HUES48 (cell line): ENCODE measurements at regions not wholly inside any gene's neighbourhood (a gene's known extent, or its start where the extent isn't known, plus 50 kb on each side); places are given as distances from the start of the nearest gene placed in this dataset.
"Not testable (repeated sequence)": the region's sequence is repeated elsewhere in the genome, so short reads cannot be mapped to it uniquely, and the experiment has no call there.

Experiments used
- H3K27ac ChIP-seq: one replicate; pipeline ENCODE4 v1.7.0; 2013; ENCODE audit warnings: low read depth, low read length, inconsistent platforms
- H3K27me3 ChIP-seq: 2 replicates; pipeline ENCODE4 v1.6.1; 2013; ENCODE audit warnings: mild to moderate bottlenecking, low read length; ENCODE audit not compliant: control insufficient read depth, insufficient read depth
- H3K36me3 ChIP-seq: 2 replicates; pipeline ENCODE4 v1.6.1; 2013; ENCODE audit warnings: low read length; ENCODE audit not compliant: control insufficient read depth, insufficient read depth
- H3K4me1 ChIP-seq: 2 replicates; pipeline ENCODE4 v1.6.1; 2013; ENCODE audit warnings: mild to moderate bottlenecking, low read length; ENCODE audit not compliant: control insufficient read depth, insufficient read depth
- H3K4me3 ChIP-seq: 2 replicates; pipeline ENCODE4 v1.5.1; 2013; ENCODE audit warnings: mild to moderate bottlenecking, low read depth, low read length
- H3K9ac ChIP-seq: 2 replicates; pipeline ENCODE4 v1.6.1; 2013; ENCODE audit warnings: mild to moderate bottlenecking, low read depth, low read length, moderate library complexity
- H3K9me3 ChIP-seq: 2 replicates; pipeline ENCODE4 v1.6.1; 2013; ENCODE audit warnings: low read length; ENCODE audit not compliant: control insufficient read depth, insufficient read depth

- H3K36me3 ChIP-seq: no peaks in the 10 kb centered on the region
- no peaks in the 10 kb centered on the region for H3K9me3 ChIP-seq
- no peaks in the 10 kb centered on the region for H3K4me1 ChIP-seq
- no peak overlapping the region for H3K4me3 ChIP-seq
- no peak overlapping the region for H3K9ac ChIP-seq
- H3K27ac ChIP-seq: no peak overlapping the region
- no peaks in the 10 kb centered on the region for H3K27me3 ChIP-seq
Observed at GRCh38 chr5:62931153-62931950, 352.7 kb downstream of the LRRC70 start.

- no peaks in the 10 kb centered on the region for H3K27me3 ChIP-seq
- no peaks in the 10 kb centered on the region for H3K36me3 ChIP-seq
- no peaks in the 10 kb centered on the region for H3K9me3 ChIP-seq
Observed at GRCh38 chr5:62922191-62922590, 343.6 kb downstream of the LRRC70 start.

GRCh38 chr5:62920856-62921255 is 342.2 kb downstream of the LRRC70 start:
- Histone ChIP-seq H3K27me3 (no peaks in the 10 kb centered on the region), H3K9me3 (no peaks in the 10 kb centered on the region), H3K4me1 (no peaks in the 10 kb centered on the region), H3K36me3 (no peaks in the 10 kb centered on the region), H3K27ac (no peak overlapping the region), H3K9ac (no peak overlapping the region), H3K4me3 (no peak overlapping the region)

More at GRCh38 chr5:62922191-62922590, 343.6 kb downstream of the LRRC70 start:
- Histone ChIP-seq H3K4me3 (no peak overlapping the region), H3K27ac (no peak overlapping the region), H3K4me1 (no peaks in the 10 kb centered on the region), H3K9ac (no peak overlapping the region)

- Histone ChIP-seq H3K27ac (no peak overlapping the region), H3K4me3 (no peak overlapping the region), H3K36me3 (no peaks in the 10 kb centered on the region), H3K9me3 (no peaks in the 10 kb centered on the region), H3K4me1 (peaks cover 10% of the 10 kb centered on the region), H3K9ac (no peak overlapping the region), H3K27me3 (no peaks in the 10 kb centered on the region)
Observed at GRCh38 chr5:62909326-62909725, 330.7 kb downstream of the LRRC70 start.

GRCh38 chr5:62902126-62902525 is 323.5 kb downstream of the LRRC70 start:
- Histone ChIP-seq H3K27me3 (no peaks in the 10 kb centered on the region), H3K9me3 (no peaks in the 10 kb centered on the region), H3K36me3 (no peaks in the 10 kb centered on the region), H3K9ac (no peak overlapping the region), H3K4me1 (no peaks in the 10 kb centered on the region), H3K4me3 (no peak overlapping the region), H3K27ac (no peak overlapping the region)

- no peaks in the 10 kb centered on the region for H3K9me3 ChIP-seq
- H3K27me3 ChIP-seq: no peaks in the 10 kb centered on the region
- H3K9ac ChIP-seq: no peak overlapping the region
- no peak overlapping the region for H3K27ac ChIP-seq
- H3K36me3 ChIP-seq: no peaks in the 10 kb centered on the region
- H3K4me1 ChIP-seq: no peaks in the 10 kb centered on the region
- H3K4me3 ChIP-seq: no peak overlapping the region
Observed at GRCh38 chr5:62900976-62901375, 322.4 kb downstream of the LRRC70 start.

GRCh38 chr5:62896121-62896893 is 317.7 kb downstream of the LRRC70 start:
- Histone ChIP-seq H3K4me3 (no peak overlapping the region), H3K9me3 (no peaks in the 10 kb centered on the region), H3K36me3 (no peaks in the 10 kb centered on the region), H3K4me1 (no peaks in the 10 kb centered on the region), H3K27ac (no peak overlapping the region), H3K27me3 (no peaks in the 10 kb centered on the region), H3K9ac (no peak overlapping the region)

GRCh38 chr5:62886603-62887315 is 308.1 kb downstream of the LRRC70 start:
- Histone ChIP-seq H3K4me1 (no peaks in the 10 kb centered on the region), H3K9me3 (no peaks in the 10 kb centered on the region), H3K27me3 (no peaks in the 10 kb centered on the region), H3K27ac (no peak overlapping the region), H3K4me3 (no peak overlapping the region), H3K9ac (no peak overlapping the region), H3K36me3 (no peaks in the 10 kb centered on the region)

- not testable (repeated sequence) for H3K4me3 ChIP-seq, H3K27me3 ChIP-seq, H3K36me3 ChIP-seq, H3K27ac ChIP-seq, H3K4me1 ChIP-seq, H3K9ac ChIP-seq
- peaks cover 45% of the 10 kb centered on the region for H3K9me3 ChIP-seq
Observed at GRCh38 chr5:62837330-62837729, 258.7 kb downstream of the LRRC70 start.

- peaks cover 18% of the 10 kb centered on the region for H3K9me3 ChIP-seq
- no peaks in the 10 kb centered on the region for H3K27me3 ChIP-seq
- H3K9ac ChIP-seq: no peak overlapping the region
- no peaks in the 10 kb centered on the region for H3K4me1 ChIP-seq
- no peak overlapping the region for H3K4me3 ChIP-seq
- no peaks in the 10 kb centered on the region for H3K36me3 ChIP-seq
- no peak overlapping the region for H3K27ac ChIP-seq
Observed at GRCh38 chr5:62829604-62829986, 251.0 kb downstream of the LRRC70 start.
